GM04504 (cell line): ENCODE measurements at regions not wholly inside any gene's neighbourhood (a gene's known extent, or its start where the extent isn't known, plus 50 kb on each side); places are given as distances from the start of the nearest gene placed in this dataset.
"Not testable (repeated sequence)": the region's sequence is repeated elsewhere in the genome, so short reads cannot be mapped to it uniquely, and the experiment has no call there.

Experiments
- DNase-seq: peaks from one replicate; pipeline ENCODE4 v3.0.0-alpha.2; 2012; ENCODE audit warnings: low read depth

DNA sequence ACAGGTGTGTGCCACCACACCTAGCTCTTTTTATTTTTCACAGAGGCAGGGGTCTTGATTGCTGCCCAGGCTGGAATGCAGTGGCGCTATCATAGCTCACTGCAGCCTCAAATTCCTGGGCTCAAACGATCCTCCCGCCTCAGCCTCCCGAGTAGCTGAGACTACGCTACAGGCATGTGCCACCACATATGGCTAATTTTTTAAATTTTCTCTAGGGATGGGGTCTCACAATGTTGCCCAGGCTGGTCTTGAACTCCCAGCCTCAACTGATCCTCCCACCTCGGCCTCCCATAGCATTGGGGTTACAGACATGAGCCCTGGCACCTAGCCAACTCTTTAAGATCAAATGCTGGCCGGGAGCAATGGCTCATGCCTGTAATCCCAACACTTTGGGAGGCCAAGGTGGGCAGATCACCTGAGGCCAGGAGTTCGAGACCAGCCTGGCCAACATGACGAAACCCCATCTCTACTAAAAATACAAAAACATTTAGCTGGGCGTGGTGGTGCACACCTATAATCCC, 50.6 kb upstream of the MYL10 start:
- DNase-seq, result not testable (repeated sequence)

DNA sequence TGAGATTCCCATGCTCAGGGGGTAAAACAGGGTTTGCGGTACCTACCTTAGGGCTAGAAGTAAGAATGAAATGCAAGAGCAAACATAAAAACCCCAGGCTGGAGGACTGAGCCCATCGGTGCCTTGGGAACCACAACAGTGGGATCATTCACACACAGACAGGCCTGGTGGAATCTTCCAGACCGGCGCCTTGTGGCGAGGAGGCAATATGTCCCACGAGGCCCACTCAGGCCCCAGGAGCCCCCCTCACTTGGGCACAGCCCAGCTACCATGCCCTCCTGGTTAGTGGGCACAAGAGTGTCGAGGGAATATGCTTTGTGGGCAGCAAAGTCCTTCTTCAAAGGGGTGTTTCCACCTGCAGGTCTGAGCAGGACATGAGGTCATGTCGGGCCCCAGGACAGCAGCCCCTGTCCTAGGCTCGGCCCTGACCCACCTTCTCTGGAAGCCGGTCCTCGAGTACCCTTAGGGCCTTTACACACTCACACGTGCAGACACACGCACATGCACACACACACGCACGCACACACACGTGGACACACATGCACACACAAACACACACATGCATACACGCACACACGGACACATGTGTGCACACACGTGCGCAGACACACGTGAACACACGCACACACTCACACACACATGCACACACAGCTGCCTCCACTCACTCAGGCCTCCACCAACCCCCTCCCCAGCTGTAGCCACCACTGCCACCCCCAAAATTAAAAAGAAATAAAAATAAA, 51.5 kb upstream of the MYL10 start:
- no peak for DNase-seq

DNA sequence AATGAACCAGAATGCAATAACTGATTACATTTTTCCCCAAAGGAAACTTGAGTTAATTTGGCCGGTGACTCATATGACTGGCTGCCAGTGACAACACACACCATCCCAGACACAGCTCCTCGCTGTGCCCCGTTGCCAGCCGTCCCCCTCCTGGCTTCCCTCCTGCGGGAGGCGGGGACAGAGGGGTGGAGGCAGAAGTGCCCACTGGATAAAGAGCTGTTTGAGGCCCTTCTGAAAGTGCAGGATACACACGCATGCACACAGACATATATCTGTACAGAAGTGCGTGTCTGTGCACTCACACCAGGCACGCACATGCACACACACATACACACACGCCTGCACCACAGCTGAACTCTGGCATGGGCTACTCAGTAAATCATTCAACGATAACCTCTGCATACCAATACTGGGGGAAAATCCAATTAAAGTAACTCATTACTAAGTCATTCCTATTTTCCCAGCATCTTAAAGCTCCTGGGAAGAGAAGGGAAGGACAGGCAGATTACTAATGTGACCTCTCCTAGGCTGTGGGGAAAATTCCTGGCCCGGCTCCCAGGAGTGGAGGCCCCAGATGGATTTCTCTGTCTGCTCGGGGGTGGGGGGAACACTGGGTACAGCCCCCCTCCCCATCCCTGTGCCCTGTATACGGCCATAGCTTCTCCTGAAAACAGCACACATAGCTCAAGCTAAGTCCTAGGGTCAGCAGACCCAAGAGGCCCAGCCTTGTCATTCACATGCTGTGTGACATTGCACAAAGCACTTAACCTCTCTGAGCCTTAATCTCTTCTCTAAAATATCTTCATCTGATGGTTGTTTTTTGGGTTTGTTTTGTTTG, 52.3 kb upstream of the MYL10 start:
- peak; percentile 86 for DNase-seq

DNA sequence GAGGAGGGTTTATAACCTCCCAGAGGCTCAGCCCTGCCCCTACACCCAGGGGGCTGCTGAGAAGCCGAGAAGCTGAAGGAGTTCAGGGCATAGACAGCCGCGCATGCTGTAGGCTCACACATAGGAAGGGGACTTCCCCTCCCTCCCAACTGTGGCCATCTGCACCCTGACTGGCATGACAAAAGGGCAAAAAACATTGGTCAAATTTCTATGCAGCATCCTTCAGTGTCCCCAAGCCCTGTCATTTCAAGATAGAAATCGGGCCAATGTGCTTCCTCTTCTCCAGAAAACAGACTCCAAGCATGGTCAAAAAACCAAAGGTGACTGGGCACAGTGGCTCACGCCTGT, 55.9 kb upstream of the MYL10 start:
- no peak for DNase-seq

DNA sequence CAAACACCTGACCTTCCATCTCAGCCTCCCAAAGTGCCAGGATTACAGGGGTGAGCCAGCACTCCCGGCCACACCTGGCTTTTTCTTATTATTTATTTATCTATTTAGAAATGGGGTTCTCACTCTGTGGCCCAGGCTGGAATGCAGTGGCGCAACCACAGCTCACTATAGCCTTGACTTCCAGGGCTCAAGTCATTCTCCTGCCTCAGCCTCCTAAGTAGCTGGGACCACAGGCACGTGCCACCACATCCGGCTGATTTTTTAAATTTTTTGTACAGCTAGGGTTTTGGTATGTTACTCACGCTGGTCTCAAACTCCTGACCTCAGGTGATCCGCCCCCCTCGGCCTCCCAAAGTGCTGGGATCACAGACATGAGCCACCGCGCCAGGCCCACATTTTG, 56.9 kb upstream of the MYL10 start:
- DNase-seq, result no peak

DNA sequence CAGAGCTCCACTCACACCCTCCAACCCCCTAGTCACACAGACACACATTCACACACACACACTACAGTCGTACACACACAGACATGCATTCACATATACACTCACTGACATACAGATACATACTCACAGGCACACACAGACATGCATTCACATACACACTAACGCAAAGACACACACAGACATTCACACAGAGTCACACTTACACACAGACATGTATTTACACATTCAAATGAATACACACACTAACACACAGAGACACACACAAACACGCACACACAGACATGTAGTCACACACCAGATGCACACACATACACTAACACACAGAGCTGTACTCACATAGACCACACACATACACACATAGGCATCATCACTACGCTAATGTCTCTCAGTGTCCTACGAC, 58.0 kb upstream of the MYL10 start:
- DNase-seq, result no peak

DNA sequence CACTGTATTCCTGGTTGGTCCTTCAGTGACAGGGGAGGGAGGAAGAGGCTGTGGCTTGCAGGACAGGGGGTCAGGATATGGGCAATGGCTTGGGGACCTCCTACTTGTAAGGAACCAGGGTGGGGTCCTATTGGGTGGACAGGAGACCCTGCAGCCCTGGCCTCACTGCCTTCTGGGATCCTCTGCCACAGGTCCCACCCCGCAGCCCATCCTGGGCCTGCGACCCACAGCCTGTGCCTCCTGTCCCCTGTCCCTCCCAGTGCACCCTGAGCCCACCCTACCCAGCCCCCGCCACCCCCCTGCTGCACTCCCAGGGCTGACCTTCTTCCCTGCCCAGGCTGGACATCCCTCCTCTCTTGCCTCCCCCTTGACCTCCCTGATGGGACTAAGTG, 58.7 kb upstream of the MYL10 start:
- DNase-seq, result no peak

DNA sequence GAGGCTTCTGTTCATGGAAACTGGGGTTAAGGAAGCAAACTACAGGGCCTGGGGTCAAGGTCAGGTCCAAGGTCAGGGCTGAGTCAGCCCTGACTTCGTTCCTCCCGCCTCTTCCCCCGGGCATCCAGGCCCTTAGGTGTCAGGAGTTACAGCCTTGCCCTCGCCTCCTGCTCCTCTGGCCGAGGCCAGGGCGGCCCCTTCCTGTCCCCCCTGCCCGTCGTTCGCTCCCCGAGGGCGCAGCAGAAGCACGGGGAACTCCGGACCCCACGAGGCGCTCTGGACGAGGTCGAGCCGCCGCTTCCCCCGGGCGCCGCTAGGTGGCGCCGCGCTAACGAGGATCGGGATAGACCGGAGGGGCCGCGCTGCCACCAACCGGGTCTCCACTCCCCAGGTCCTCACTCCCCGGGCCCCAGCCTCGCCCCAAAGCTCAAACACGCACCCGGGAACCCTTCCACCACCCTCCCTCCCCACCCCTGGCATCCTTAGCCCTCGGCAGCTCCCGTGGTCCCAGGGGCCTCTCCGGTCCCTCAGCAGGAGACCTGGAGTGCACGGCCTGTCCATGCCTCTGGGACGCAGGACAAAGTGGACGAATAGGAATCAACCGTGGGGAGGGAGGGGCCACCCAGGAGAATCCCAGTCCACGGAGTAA, 59.2 kb upstream of the MYL10 start:
- no peak for DNase-seq

DNA sequence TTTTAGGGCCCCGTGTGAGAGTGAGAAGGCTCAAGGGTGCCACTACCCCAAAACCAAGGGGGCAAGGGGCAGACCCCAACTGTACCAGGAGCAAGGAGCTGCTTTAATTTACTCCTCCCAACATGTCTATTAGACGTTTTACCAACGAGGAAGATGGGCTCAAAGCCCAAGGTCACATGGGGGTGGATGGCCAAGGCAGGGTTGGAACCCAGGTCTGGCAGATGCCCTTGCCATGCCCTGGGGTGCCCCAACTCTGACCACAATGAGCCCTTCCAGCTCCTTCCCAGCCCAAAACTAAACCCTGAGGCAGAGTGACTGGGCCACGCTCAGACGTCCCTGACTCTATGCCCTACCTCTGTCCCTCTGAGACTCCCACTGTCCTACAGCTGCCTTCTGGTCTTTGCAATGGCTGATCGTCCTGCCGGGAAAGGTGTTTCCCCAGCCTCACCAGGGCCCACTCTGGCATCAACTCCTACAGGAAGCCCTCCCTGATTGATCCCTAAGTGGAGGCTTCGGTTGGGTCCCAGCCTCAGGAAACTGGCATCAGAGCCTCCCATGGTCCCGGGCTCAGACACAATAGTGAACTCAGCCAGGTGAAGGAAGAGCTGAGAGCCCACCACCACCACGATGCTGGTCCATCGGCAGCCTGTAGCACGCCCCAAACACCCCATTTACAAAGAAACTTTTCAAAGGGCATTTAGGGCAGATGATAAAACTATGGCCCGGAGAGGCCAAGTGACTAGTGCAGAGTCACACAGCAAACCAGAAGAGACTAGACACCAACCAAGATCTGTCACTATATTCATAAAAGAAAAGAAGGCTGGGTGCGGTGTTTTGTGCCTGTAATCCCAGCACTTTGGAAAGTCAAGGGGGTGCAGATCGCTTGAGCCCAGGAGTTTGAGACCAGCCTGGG, 60.2 kb upstream of the MYL10 start:
- DNase-seq, result no peak

DNA sequence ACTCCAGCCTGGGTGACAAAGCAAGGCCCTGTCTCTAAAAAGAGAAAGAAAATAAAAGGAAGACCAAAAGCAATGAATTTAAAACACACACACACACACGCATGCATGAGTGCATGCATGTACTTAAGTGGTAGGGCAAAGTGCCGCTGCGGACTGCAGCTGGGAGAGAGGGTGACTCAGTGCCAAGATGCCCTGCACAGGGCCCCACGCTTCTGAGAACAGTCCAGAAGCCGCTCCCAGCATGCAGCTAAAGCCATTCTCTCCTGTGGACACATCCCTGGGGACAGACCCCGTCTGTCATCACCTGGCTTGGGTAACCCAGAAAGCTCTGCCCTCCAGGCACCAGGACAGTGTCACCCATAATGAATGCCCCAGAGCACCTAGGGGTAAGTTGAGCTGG, 61.0 kb upstream of the MYL10 start:
- no peak for DNase-seq

DNA sequence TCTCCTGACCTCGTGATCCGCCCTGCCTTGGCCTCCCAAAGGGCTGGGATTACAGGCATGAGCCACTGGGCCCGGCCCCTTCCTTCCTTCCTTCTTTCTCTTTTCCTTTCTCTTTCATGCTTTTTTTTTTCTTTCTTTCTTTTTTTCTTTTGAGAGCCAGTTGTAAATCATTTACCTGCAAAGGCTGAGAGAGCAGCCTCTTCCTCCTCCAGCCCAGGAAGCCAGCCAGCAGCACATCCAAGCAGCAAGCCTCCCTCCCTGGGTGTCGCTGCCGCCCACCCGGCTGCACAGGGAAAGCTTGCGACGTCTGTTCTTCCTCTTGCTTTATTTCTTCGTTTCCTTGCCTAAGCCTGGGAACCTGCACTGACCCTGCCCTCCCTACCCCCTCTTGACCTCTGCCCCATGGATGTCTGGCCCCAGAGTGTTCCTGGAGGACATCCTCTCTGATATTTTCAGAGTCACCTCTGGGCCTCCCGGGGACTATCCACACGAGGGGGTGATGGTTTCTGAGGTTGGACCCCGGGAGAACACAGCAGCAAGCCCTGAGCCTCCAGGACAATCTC, 62.8 kb upstream of the MYL10 start:
- no peak for DNase-seq

DNA sequence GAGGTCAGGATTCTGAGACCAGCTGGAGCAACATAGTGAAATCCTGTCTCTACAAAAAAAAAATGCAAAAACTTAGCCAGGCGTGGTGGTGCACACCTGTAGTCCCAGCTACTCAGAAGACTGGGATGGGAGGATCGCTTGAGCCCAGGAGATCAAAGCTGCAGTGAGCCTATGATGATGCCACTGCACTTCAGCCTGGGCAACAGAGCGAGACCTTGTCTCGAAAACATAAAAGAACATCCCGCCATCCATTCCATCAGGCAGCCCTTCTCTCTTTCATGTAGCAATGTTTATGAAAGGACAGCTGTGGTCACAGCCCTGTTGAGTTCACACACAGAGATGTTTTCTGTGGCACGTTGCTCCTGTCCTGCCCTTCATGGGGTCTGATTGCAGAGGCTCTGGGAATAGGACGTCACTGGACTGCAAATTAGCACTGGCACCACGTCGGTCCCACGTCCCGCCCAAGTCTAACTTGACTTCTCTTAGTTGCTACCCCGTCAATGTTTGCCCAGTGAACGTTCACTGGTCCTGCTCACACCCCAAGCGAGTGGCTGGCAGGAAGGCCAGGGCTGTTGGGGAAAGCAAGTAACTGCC, 64.5 kb upstream of the MYL10 start:
- DNase-seq, result no peak

DNA sequence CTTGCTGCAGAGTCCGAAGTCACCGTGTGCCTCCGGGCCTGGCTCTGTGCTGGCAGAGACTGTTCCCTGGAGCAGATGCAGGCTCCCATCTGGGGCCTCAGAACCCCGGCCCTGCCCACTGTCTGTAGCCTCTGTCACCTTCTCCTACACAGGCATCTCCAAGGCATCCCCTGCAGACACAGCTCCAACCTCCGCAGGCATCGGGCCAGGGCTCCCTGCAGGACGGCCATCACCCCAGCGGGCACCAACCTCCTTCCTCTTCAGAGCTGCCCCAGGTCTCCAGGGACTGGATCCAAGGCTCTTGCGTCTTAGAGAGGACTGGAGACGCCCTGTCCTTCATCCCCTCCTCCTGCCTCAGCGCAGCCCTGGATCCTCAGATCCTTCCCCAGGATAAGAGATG, 69.9 kb upstream of the MYL10 start:
- DNase-seq, result no peak

DNA sequence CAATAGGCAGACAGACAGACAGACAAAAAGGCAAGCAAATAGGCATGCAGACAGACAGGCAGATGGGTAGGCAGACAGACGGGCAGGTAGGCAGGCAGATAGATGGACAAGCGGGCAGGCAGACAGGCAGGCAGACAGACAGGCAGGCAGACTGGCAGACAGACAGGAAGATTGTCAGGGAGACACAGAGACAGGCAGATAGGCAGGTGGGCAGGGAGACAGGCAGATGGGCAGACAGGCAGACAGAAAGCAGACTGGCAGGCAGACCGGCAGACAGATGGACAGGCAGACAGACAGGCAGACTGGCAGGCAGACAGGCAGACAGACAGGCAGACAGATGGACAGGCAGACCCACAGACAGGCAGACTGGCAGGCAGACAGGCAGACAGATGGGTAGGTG, 70.3 kb upstream of the MYL10 start:
- DNase-seq, result no peak

DNA sequence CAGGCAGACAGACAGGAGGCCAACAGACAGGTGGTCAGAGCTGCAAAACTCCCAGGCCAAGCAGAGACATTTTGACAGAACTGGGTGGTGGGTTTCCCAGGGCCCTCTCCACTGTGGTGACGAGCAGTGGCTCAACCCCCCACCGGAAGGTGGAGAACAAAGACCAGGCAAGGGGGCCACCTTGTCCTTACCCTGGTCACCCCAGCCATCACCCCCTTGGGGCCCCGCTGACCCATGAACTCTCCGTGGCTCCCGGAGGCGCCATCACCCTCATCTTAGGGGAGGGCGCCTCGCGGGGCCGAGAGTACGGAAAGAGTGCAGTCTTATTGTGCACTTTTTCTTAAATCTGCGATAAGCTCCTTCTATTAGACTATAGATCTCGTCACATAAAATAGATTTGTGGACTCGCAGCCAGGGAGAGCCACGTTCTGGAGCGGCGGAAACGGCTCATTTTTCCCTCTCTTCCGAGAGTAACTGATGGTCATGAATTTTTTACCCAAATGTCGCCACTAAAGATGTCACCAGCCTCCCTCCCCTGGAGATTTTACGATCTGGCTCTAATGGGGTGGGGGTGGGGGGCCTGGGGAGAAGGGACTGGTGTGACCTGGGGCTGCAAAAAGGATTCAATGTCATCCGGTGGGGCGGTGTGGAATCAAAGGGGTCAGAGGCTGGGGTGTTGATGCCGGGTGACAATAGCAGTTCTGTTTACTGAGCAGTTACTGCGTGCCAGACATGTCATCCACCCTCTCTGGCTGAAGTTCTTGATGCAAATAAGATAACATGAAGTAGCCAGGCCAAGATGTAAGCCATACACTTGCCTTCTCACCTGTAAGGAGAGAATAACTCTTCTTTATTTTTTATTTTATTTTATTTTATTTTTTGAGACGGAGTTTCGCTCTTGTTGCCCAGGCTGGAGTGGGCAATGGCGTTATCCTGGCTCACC, 71.1 kb upstream of the MYL10 start:
- DNase-seq, result no peak

DNA sequence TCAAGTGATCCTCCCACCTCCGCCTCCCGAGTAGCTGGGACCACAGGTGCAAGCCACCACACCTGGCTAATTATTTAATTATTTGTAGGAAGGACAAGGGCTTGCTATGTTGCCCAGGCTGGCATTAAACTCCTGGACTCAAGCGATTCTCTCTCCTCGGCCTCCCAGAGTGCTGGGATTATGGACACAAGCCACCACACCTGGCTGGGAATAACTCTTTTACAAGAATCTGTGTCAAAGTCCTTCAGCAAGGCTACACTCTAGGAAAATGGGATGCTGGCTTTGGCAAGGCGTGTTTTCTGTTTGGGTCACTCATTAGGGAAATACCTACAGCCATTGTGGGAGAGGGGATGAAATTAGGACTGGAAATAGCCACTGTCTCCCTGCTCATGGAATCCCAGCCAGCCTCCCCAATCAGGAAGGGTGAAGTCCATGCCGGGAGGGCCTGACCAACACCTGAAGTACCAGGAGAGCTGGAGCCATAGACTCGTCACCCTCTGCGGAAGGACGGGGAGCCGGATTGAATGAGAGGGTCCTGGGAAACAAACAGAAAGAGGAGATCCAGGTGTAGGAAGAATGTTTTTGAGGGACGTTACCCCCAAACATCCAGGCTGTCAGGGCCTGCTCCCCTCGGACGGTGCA, 72.2 kb upstream of the MYL10 start:
- DNase-seq, result no peak

DNA sequence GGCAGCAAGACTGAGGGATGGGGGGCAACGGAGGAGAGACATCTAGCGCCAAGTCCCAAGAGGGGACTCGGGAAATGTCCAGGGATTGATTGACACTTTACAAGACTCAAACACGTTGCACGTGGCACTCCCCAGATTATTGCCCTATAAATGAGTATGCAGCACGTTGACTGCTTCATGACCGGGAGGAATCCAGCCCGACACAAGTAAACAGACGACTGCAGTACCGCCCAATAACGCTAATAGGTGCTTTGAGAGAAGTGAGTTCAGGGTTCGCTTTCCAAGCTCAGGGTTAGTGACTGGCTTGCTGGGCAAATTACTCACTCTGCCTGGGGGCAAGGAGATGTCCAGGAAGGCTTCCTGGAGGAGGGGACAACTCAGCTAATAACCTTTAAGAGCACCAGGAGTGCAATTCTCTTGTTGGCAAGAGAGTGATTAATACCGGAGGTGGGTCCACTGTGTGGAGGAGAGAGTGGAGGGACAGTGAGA, 73.3 kb upstream of the MYL10 start:
- no peak for DNase-seq

DNA sequence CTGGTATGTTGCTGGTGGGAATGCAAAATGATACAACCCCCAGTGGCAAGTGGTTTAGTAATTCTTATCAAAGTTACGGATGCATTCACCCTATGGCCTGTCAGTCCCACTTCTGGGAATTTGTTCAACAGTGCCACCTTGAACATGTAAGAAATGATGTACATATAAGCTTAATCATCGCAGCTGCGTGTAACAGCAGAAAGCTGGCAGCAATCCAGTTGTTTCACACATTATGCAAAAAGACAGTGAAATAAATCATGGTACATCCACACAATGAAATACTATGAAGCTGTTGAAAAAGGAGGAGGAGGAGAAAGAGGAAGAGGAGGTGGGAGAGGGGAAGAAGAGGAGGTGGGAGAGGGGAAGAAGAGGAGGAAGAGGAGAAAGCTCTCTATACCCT, 76.2 kb upstream of the MYL10 start:
- no peak for DNase-seq

DNA sequence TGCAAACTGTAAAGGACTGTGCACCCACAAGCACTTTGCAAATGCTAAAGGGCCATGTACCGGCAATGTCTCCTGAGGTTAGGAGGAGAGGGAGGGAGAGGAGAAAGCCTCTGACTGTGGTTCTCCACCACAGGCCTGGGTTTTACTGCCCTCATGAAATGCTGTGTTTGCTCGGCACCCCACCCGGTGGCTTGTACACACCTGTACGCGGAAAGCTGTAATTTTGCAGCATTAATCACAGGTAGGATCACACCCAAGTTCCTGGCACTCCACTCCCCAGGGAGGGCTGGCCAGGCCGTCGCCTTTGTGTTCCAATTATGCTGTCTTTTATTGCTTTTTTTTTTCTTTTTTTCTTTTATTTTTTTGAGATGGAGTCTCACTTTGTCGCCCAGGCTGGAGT, 78.5 kb upstream of the MYL10 start:
- no peak for DNase-seq
